Activated CD4-positive, alpha-beta T cell treated with anti-CD3 and anti-CD28 coated beads, Interleukin-2, amount 10 ng/mL, durations not matched to agents 7 days and 5 days (primary cell): ENCODE measurements at regions not wholly inside any gene's neighbourhood (a gene's known extent, or its start where the extent isn't known, plus 50 kb on each side); places are given as distances from the start of the nearest gene placed in this dataset.
"Not testable (repeated sequence)": the region's sequence is repeated elsewhere in the genome, so short reads cannot be mapped to it uniquely, and the experiment has no call there.

Experiments
- CTCF ChIA-PET: fragments of 350-600 bp; sonication (Branson Sonifier 250); formaldehyde crosslinking; loops from one replicate; lab custom pipeline; 2021; ENCODE audit warnings: antibody characterized with exemption; lab: Charles Lee
- POLR2A ChIA-PET: fragments of 350-600 bp; sonication (Branson Sonifier 250); formaldehyde crosslinking; loops from one replicate; lab custom pipeline; 2021; ENCODE audit warnings: antibody characterized with exemption; lab: Charles Lee
- DNase-seq: peaks from one replicate; pipeline ENCODE4 v3.0.0-alpha.2; 2020
- H3K27ac Mint-ChIP-seq: one replicate; pipeline ENCODE4 v1.8.0; 2021; ENCODE audit warnings: mild to moderate bottlenecking, moderate library complexity, mixed read lengths
- H3K27me3 Mint-ChIP-seq: one replicate; pipeline ENCODE4 v1.8.0; 2021; ENCODE audit warnings: mixed read lengths
- H3K36me3 Mint-ChIP-seq: one replicate; pipeline ENCODE4 v1.8.0; 2021; ENCODE audit warnings: low read depth, mixed read lengths
- H3K4me1 Mint-ChIP-seq: one replicate; pipeline ENCODE4 v1.8.0; 2021; ENCODE audit warnings: mixed read lengths
- H3K4me3 Mint-ChIP-seq: one replicate; pipeline ENCODE4 v1.8.0; 2021; ENCODE audit warnings: mild to moderate bottlenecking, moderate library complexity, mixed read lengths
- H3K9me3 Mint-ChIP-seq: one replicate; pipeline ENCODE4 v1.8.0; 2021; ENCODE audit warnings: mixed read lengths

DNA sequence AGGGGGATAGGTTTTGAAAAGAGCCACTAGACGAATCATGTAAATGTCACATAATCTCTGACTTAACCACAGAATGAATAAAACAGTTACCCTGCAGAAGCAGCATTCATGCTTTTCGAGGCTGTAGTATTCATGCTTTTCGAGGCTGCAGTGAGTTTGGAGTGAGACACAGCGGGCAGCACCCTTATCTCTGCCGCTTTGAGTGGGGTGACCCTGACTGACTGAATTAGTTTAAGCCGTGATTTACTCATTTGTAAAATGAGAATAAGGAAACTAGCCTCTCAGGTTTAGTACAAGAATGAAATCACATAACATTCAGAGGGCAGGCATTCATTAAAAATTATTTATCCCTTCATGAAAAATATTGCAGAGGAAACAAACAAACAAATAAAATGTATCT is 92.8 kb upstream of the KMT2C start:
- no peak overlapping the region for H3K27ac Mint-ChIP-seq
- H3K36me3 Mint-ChIP-seq = no peaks in the 10 kb centered on the region
- CTCF ChIA-PET = no interaction called here

DNA sequence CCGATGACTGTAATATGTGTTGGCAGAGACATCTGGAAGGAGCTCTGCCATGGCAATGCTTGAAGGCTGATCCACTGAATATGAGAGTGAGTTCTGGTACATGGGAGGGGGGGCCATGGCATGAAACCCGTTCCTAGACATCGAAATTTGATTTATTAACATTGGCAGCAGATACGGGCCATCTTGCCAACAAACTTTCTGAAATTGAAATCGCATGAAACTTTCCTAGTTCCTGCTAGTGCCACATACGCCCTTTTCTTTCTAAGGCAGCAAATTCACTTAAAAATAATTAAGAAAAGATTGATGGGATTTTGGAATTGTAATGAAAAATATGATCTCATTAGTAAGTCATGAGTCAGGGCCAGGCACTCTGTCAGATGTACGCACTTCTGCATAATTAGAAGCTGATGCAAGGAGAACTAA is 91.8 kb upstream of the KMT2C start:
- CTCF ChIA-PET = no interaction called here
- no peaks in the 10 kb centered on the region for H3K27me3 Mint-ChIP-seq

More for the DNA sequence above, 92.8 kb upstream of the KMT2C start:
- no peaks in the 10 kb centered on the region for H3K9me3 Mint-ChIP-seq
- no peaks in the 10 kb centered on the region for H3K27me3 Mint-ChIP-seq
- no peak overlapping the region for H3K4me3 Mint-ChIP-seq
- DNase-seq = no peak
- H3K4me1 Mint-ChIP-seq = no peaks in the 10 kb centered on the region
- POLR2A ChIA-PET = no interaction called here

DNA sequence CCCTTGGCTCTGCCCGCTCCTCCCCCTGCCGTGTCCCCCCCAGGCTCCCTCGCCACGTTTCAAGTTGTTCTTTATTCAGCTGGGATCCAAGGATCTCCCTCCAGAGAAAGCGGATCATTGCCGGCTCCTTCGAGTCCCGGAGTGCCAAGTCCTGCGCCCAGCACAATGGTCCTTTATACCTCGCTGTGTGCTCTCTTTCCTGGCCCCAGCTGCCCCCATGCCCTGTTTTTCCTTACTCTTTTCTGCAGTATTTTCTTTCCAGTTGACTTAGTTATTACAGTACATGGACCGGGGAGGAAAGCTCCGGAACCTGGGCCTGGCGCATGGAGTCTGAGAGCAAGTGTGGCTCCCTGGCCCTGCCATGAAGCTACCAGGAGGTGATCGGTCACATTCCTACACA is 88.1 kb upstream of the KMT2C start:
- H3K9me3 Mint-ChIP-seq = peaks cover 6% of the 10 kb centered on the region
- CTCF ChIA-PET = interaction anchor here (1.6 kb wide), 1 partner anchor 11 kb away, joined by 5 read pairs; no protein-coding TSS in a partner anchor
- H3K36me3 Mint-ChIP-seq = no peaks in the 10 kb centered on the region
- POLR2A ChIA-PET = no interaction called here
- no peak overlapping the region for H3K27ac Mint-ChIP-seq
- no peaks in the 10 kb centered on the region for H3K4me1 Mint-ChIP-seq
- DNase-seq = no peak
- no peak overlapping the region for H3K4me3 Mint-ChIP-seq
- H3K27me3 Mint-ChIP-seq = no peaks in the 10 kb centered on the region

More for the DNA sequence above, 91.8 kb upstream of the KMT2C start:
- Mint-ChIP-seq H3K27ac (no peak overlapping the region), H3K36me3 (no peaks in the 10 kb centered on the region), H3K4me3 (no peak overlapping the region), H3K4me1 (no peaks in the 10 kb centered on the region), H3K9me3 (no peaks in the 10 kb centered on the region)
- DNase-seq = no peak
- POLR2A ChIA-PET = no interaction called here

DNA sequence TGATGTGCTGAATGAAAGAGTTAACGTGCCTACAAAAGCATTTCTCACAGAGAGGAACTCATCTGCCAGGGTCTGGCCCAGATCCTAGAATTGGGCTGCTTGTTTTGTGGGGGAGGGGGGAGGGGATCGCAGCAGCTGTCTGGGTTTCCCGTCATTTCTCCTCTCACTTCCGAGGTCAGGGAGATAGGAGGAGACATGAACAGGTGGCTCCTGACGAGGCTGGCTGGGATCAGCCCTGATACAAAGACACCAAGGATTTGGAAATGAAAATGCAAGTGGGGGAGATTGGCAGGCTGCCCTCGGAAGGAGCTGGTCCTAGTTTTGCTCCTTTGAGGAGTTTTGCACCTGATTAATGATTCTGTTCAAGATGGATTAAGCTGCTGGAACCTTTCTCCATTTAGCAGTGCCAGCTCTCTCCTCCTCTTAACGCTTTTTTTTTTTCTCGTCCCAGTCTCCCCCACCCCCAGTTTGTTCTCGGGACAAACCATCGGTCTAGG is 86.8 kb upstream of the KMT2C start:
- no peak for DNase-seq
- ChIA-PET CTCF (interaction anchor here (0.7 kb wide), 1 partner anchor 538 kb away, joined by 3 read pairs; no protein-coding TSS in a partner anchor), POLR2A (no interaction called here)
- no peak overlapping the region for H3K27ac Mint-ChIP-seq
- no peak overlapping the region for H3K4me3 Mint-ChIP-seq
- H3K36me3 Mint-ChIP-seq = no peaks in the 10 kb centered on the region
- no peaks in the 10 kb centered on the region for H3K27me3 Mint-ChIP-seq
- no peaks in the 10 kb centered on the region for H3K4me1 Mint-ChIP-seq
- H3K9me3 Mint-ChIP-seq = peaks cover 7% of the 10 kb centered on the region

DNA sequence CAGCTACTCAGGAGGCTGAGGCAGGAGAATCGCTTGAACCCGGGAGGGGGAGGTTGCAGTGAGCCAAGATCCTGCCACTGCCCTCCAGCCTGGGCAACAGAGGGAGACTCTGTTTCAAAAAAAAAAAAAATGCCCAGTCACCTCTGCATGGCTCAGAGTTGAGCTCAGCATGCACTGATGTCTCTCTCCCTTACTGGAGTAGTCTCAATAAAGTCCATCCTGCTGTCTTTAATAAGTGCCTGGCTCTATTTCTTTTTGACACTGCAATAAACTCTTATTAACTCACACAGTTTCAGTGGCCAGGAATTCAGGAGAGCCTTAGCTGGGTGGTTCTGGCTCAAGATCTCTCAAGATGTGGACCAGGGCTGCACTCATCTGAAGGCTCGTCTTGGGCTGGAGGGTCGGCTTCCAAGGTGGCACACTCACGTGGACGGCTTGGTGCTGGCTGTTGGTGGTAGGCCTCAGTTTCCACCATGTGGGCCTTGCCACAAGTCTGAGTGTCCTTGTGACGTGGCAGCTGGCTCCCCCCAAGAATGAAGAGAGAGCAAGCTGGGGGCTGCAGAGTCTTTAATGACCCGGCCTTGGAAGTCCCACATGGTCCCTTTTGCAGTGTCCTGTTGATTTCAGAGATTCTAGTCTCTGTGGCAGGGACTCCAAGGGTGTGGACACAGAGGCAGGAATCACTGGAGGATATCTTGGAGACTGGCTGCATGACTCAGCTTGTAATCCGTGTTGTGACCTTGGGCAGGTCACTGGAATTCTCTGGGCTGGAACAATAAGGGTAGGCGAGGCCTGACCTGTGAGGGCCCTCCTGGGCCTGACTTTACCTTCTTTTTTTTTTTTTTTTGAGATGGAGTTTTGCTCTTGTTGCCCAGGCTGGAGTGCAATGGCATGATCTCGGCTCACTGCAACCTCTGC is 85.9 kb upstream of the KMT2C start:
- no peaks in the 10 kb centered on the region for H3K27me3 Mint-ChIP-seq
- peaks cover 7% of the 10 kb centered on the region for H3K9me3 Mint-ChIP-seq
- no peak for DNase-seq
- POLR2A ChIA-PET = no interaction called here
- H3K27ac Mint-ChIP-seq = no peak overlapping the region
- no peak overlapping the region for H3K4me3 Mint-ChIP-seq
- no peaks in the 10 kb centered on the region for H3K36me3 Mint-ChIP-seq
- H3K4me1 Mint-ChIP-seq = no peaks in the 10 kb centered on the region
- CTCF ChIA-PET = interaction anchor here (0.6 to 1.0 kb wide), 3 partner anchors 9 to 537 kb away, joined by 3 read pairs; no protein-coding TSS in a partner anchor

DNA sequence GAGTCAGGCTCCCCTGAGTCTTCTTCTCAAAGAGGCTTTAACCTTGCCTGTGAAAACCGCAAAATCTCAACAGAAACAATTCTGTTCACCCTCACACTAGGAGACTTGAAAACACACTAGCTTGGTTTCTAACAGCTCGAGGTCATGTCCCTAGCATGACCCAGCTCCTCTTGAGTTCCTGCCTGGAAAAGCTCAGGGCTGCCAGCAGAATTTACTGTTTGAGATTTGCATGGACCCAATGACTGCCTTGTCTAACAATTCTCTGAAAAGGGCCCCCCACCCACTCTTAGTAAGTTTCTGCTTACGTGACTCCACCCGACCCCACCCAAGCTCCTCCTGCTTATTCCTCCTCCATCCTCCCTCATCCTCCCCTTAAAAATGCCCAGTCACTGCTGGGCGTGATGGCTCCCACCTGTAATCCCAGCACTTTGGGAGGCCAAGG is 85.1 kb upstream of the KMT2C start:
- Mint-ChIP-seq H3K4me3 (no peak overlapping the region), H3K4me1 (no peaks in the 10 kb centered on the region), H3K9me3 (peaks cover 9% of the 10 kb centered on the region), H3K27me3 (no peaks in the 10 kb centered on the region), H3K27ac (no peak overlapping the region), H3K36me3 (no peaks in the 10 kb centered on the region)
- DNase-seq = no peak
- CTCF ChIA-PET = interaction anchor here (0.6 to 1.0 kb wide), 2 partner anchors 8 to 111 kb away, joined by 3 to 4 read pairs; no protein-coding TSS in a partner anchor
- POLR2A ChIA-PET = no interaction called here

DNA sequence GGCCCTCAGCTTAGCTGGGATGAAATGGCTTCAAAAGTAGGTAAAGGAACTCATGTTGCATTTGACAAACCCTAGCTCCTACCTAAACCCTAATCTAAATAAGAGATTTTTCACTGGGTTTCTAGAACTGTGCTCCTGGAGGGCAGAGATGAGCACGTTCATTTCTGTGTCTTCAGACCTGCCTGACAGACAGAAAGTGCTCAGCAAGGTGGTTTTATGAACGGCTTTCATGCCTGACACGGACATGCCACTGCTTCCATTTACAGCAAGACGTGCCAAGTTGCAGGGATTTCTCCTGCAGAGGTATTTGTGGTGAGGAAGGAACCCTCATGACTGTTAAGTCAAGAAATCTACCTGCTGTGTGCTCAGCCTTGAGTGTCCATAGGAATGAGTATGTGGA is 83.5 kb upstream of the KMT2C start:
- Mint-ChIP-seq H3K4me1 (no peaks in the 10 kb centered on the region), H3K9me3 (peaks cover 17% of the 10 kb centered on the region), H3K4me3 (no peak overlapping the region), H3K27ac (no peak overlapping the region), H3K27me3 (no peaks in the 10 kb centered on the region), H3K36me3 (no peaks in the 10 kb centered on the region)
- CTCF ChIA-PET = no interaction called here
- no peak for DNase-seq
- POLR2A ChIA-PET = no interaction called here

DNA sequence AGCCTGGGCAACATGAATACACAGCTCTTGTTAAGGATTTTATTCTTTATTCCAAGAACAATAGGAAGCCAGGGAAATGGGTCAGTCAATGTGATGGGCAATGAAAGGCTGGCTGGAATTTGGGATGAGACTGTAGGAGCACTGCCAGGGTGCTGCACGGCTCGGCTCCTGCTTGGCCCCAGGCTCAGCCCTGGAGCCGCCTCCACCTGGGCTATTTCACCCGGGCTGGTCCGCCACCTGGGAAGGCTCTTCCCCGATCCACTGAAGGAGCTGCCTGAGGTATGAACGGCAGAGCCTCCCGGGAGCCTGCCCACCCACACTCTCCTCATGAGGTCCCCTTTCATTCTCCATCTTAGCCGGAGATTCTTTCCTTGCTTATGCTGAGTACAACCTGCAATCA is 80.4 kb upstream of the KMT2C start:
- Mint-ChIP-seq H3K27ac (no peak overlapping the region), H3K9me3 (peaks cover 17% of the 10 kb centered on the region), H3K4me3 (no peak overlapping the region), H3K4me1 (peaks cover 7% of the 10 kb centered on the region), H3K27me3 (no peaks in the 10 kb centered on the region), H3K36me3 (no peaks in the 10 kb centered on the region)
- POLR2A ChIA-PET = no interaction called here
- CTCF ChIA-PET = no interaction called here
- no peak for DNase-seq

DNA sequence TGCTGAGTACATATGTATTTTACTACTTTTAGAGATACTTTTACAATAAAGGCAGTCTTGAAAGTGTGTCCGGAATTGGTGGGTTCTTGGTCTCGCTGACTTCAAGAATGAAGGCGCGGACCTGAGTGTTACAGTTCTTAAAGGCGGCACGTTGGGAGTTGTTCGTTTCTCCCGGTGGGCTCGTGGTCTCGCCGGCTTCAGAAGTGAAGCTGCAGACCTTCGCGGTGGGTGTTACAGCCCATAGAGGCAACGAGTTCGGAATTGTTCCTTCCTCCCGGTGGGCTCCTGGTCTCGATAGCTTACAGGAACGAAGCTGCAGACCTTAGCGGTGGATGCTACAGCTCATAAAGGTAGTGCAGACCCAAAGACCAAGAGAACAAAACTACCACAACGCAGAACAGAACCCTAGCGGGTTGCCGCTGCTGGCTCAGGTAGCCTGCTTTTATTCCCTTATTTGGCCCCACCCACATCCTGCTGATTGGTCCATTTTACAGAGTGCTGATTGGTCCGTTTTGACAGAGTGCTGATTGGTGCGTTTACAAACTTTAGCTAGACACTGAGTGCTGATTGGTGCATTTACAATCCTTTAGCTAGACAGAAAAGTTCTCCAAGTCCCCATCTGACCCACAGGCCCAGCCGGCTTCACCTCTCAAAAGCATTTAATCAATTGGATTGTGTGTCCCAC is 79.6 kb upstream of the KMT2C start:
- H3K27me3 Mint-ChIP-seq, H3K27ac Mint-ChIP-seq, DNase-seq, POLR2A ChIA-PET, H3K4me3 Mint-ChIP-seq, H3K36me3 Mint-ChIP-seq, H3K4me1 Mint-ChIP-seq, CTCF ChIA-PET: not testable (repeated sequence)
- H3K9me3 Mint-ChIP-seq = peaks cover 17% of the 10 kb centered on the region

DNA sequence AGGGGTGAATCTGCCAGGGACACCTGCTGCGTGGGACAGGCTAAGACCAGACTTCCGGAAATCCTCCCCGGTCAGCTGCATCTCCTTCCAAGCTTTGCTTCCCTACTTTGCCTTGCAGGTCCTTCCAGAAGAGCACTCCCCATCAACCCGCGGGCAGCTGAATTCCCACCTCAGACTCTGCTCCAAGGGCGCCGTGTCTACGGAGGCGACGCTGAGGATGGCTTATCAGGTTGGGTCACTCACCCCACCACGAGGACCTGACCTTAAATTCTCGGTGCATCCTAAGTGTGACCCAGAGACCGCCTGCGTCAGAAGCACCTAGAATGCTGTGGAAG is 78.9 kb upstream of the KMT2C start:
- DNase-seq = no peak
- Mint-ChIP-seq H3K27ac (no peak overlapping the region), H3K4me1 (peaks cover 7% of the 10 kb centered on the region), H3K27me3 (no peaks in the 10 kb centered on the region), H3K9me3 (peaks cover 17% of the 10 kb centered on the region), H3K36me3 (no peaks in the 10 kb centered on the region), H3K4me3 (no peak overlapping the region)
- CTCF ChIA-PET = no interaction called here
- POLR2A ChIA-PET = no interaction called here

DNA sequence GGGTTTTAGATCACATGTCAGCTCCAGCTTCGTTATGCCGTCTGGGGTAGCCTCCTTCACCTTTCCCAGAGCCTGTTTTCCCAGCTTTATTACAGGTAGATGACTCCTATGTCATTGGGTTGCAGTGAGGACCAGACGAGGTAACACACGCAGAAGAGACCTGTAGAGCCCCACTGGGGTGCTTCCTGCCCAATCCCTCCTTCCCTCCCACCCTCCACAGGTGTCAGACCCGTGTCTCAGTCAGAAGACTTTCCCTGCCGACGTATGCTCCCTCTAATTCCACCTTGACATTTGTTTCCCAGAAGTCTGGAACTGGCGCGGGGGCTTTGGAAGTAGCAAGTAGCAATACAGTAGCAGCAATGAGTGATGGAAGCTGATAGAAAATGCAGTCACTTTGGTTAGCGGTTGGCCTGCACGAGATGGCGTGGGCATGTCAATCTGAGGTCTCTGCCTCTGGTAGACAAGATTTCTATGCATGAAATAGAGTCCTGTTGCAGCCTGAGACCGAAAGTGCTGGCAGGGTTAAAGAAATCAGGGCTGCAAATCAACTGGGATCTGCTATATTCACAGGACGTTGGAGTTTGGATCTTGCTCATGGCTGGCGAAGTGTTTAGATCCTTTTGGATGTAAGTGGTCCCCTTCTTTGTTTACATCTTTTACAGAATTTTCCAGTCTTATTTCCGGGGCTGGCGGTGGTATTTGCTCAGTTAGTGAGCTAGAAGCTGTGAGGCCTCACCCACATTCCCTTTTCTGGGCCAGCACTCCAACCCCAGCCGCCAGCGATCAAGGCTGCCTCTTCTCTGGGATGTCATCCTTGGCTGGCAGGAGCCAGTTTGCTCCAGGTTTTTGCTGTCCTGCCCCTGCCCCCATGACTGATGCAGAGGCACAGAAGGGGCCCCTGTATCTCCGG is 78.3 kb upstream of the KMT2C start:
- ChIA-PET CTCF (interaction anchor here (0.6 kb wide), 1 partner anchor 69 kb away, joined by 3 read pairs; no protein-coding TSS in a partner anchor), POLR2A (no interaction called here)
- peaks cover 7% of the 10 kb centered on the region for H3K4me1 Mint-ChIP-seq
- peaks cover 13% of the 10 kb centered on the region for H3K9me3 Mint-ChIP-seq
- no peaks in the 10 kb centered on the region for H3K27me3 Mint-ChIP-seq
- no peak overlapping the region for H3K27ac Mint-ChIP-seq
- no peak for DNase-seq
- no peaks in the 10 kb centered on the region for H3K36me3 Mint-ChIP-seq
- no peak overlapping the region for H3K4me3 Mint-ChIP-seq

DNA sequence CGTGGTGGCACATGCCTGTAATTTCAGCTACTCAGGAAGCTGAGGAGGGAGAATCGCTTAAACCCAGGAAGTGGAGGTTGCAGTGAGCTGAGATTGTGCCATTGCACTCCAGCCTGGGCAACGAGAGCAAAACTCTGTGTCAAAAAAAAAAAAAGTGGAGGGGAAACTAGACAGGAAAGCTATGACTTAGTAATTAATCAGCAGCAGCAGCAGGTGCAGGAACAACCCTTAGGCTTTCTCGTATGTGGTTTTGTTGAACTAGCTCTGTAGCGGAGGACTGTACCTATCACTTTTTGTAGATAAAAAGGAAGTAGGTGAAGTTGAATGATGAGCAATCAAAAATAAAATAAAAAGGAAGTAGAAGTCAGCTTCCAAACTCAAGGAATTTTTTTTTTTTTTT is 76.9 kb upstream of the KMT2C start:
- H3K27ac Mint-ChIP-seq = no peak overlapping the region
- ChIA-PET POLR2A (no interaction called here), CTCF (interaction anchor here (0.5 to 1.2 kb wide), 3 partner anchors 9 to 647 kb away, joined by 3 read pairs; no protein-coding TSS in a partner anchor)
- peak; percentile 8 for DNase-seq
- H3K4me1 Mint-ChIP-seq = peaks cover 7% of the 10 kb centered on the region
- no peaks in the 10 kb centered on the region for H3K36me3 Mint-ChIP-seq
- H3K27me3 Mint-ChIP-seq = no peaks in the 10 kb centered on the region
- peak overlapping the region; percentile 41 for H3K4me3 Mint-ChIP-seq
- peaks cover 10% of the 10 kb centered on the region for H3K9me3 Mint-ChIP-seq
